ENCODE measurements at regions not wholly inside any gene's neighbourhood (a gene's known extent, or its start where the extent isn't known, plus 50 kb on each side); places are given as distances from the start of the nearest gene placed in this dataset.

- H2AFZ ChIP-seq (ENCODE audit: low read depth), result no peak overlapping the region
- H3K4me2 ChIP-seq, result no peak overlapping the region
- no peak overlapping the region for H3K9ac ChIP-seq
- TF ChIP-seq, protein P1, sequence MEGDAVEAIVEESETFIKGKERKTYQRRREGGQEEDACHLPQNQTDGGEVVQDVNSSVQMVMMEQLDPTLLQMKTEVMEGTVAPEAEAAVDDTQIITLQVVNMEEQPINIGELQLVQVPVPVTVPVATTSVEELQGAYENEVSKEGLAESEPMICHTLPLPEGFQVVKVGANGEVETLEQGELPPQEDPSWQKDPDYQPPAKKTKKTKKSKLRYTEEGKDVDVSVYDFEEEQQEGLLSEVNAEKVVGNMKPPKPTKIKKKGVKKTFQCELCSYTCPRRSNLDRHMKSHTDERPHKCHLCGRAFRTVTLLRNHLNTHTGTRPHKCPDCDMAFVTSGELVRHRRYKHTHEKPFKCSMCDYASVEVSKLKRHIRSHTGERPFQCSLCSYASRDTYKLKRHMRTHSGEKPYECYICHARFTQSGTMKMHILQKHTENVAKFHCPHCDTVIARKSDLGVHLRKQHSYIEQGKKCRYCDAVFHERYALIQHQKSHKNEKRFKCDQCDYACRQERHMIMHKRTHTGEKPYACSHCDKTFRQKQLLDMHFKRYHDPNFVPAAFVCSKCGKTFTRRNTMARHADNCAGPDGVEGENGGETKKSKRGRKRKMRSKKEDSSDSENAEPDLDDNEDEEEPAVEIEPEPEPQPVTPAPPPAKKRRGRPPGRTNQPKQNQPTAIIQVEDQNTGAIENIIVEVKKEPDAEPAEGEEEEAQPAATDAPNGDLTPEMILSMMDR (conservative IDR thresholded peaks at IDR 0.05; ENCODE audit: low read depth, low read length), result no peak
- H4K20me1 ChIP-seq (ENCODE audit: insufficient read depth), result no peaks in the 10 kb centered on the region
- H3K27me3 ChIP-seq (ENCODE audit: insufficient read depth, low read depth), result no peaks in the 10 kb centered on the region
- no peak overlapping the region for H3K27ac ChIP-seq
- H3K36me3 ChIP-seq (ENCODE audit: insufficient read depth), result no peaks in the 10 kb centered on the region
- no peaks in the 10 kb centered on the region for H3K79me2 ChIP-seq (ENCODE audit: insufficient read depth, low read depth)
- H3K4me1 ChIP-seq (ENCODE audit: low read depth, poor library complexity, severe bottlenecking), result peaks cover 5% of the 10 kb centered on the region
- no peak overlapping the region for H3K4me3 ChIP-seq (IDR thresholded peaks at IDR 0.05; ENCODE audit: insufficient read depth, low read depth, low read length)
These were observed 115.3 kb upstream of the SESN3 start for GRCh38 chr11:95346265-95346664.

DNA sequence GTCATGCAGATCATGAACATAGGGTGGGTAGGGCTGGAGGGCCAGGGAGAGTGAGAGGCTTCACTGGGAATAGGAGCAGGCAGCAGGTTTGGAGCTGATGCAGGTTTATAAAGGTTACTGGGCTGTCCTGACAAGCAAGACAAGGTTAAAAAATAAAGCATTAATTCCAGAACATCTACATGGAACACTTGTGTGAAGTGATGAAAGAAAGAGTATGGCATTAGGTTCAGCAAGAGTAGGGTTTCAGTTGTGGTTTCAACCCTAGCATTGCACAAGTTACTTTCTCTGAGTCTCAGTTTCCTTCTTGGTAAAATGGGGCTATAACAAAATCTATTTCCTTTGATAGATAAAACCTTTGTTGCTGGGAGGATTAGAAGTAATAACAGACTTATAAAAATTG is 114.6 kb upstream of the SESN3 start:
- Histone ChIP-seq H3K27ac (no peak overlapping the region), H3K27me3 (ENCODE audit: insufficient read depth, low read depth) (no peaks in the 10 kb centered on the region), H3K36me3 (ENCODE audit: insufficient read depth) (no peaks in the 10 kb centered on the region), H4K20me1 (ENCODE audit: insufficient read depth) (no peaks in the 10 kb centered on the region), H3K79me2 (ENCODE audit: insufficient read depth, low read depth) (no peaks in the 10 kb centered on the region), H3K4me1 (ENCODE audit: low read depth, poor library complexity, severe bottlenecking) (peaks cover 5% of the 10 kb centered on the region), H3K4me2 (no peak overlapping the region), H3K4me3 (IDR thresholded peaks at IDR 0.05; ENCODE audit: insufficient read depth, low read depth, low read length) (no peak overlapping the region), H2AFZ (ENCODE audit: low read depth) (no peak overlapping the region), H3K9ac (no peak overlapping the region)
- TF ChIP-seq, protein P1 (conservative IDR thresholded peaks at IDR 0.05; ENCODE audit: low read depth, low read length), result no peak

- no peak overlapping the region for H3K4me2 ChIP-seq
- H3K79me2 ChIP-seq (ENCODE audit: insufficient read depth, low read depth), result no peaks in the 10 kb centered on the region
- H3K27me3 ChIP-seq (ENCODE audit: insufficient read depth, low read depth), result no peaks in the 10 kb centered on the region
- H4K20me1 ChIP-seq (ENCODE audit: insufficient read depth), result no peaks in the 10 kb centered on the region
- TF ChIP-seq, protein P1 (conservative IDR thresholded peaks at IDR 0.05; ENCODE audit: low read depth, low read length), result no peak
- no peak overlapping the region for H3K27ac ChIP-seq
- H3K4me3 ChIP-seq (IDR thresholded peaks at IDR 0.05; ENCODE audit: insufficient read depth, low read depth, low read length), result no peak overlapping the region
- no peak overlapping the region for H2AFZ ChIP-seq (ENCODE audit: low read depth)
- H3K9ac ChIP-seq, result no peak overlapping the region
- peaks cover 8% of the 10 kb centered on the region for H3K4me1 ChIP-seq (ENCODE audit: low read depth, poor library complexity, severe bottlenecking)
- no peaks in the 10 kb centered on the region for H3K36me3 ChIP-seq (ENCODE audit: insufficient read depth)
These were observed 114.1 kb upstream of the SESN3 start for GRCh38 chr11:95344932-95345642.

DNA sequence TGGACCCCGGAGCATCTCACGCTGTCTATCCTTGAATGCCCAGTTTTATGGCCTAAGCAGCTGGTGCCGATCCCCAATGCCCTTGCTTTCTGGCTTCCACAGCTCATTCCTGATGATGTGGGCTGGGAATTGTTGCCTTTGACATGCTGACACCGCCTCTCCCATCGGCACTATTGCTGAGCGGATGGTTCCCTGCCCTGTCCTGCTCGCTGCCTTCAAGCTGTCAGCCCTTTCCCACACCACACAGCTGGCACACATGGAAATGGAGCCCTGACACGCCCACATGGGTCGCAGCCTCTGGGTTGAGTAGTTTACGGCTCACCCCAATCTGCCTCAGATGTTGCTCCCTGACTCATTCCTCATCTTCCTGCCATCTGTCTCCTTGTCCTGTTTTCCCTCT is 110.2 kb upstream of the SESN3 start:
- Histone ChIP-seq H3K36me3 (ENCODE audit: insufficient read depth) (no peaks in the 10 kb centered on the region), H4K20me1 (ENCODE audit: insufficient read depth) (no peaks in the 10 kb centered on the region), H2AFZ (ENCODE audit: low read depth) (no peak overlapping the region), H3K9ac (no peak overlapping the region), H3K79me2 (ENCODE audit: insufficient read depth, low read depth) (no peaks in the 10 kb centered on the region), H3K4me2 (no peak overlapping the region), H3K27ac (no peak overlapping the region), H3K27me3 (ENCODE audit: insufficient read depth, low read depth) (no peaks in the 10 kb centered on the region), H3K4me1 (ENCODE audit: low read depth, poor library complexity, severe bottlenecking) (peaks cover 42% of the 10 kb centered on the region), H3K4me3 (IDR thresholded peaks at IDR 0.05; ENCODE audit: insufficient read depth, low read depth, low read length) (no peak overlapping the region)
- TF ChIP-seq, protein P1 (conservative IDR thresholded peaks at IDR 0.05; ENCODE audit: low read depth, low read length), result no peak
